GM12878 (cell line): ENCODE measurements at regions not wholly inside any gene's neighbourhood (a gene's known extent, or its start where the extent isn't known, plus 50 kb on each side); places are given as distances from the start of the nearest gene placed in this dataset.

Experiments used
- ATAC-seq: fragments of 200-7000 bp; cut with Tn5 transposase; 3 replicates; pipeline ENCODE4 v1.9.1; 2020; ENCODE audit warnings: mild to moderate bottlenecking, moderate library complexity
- BruUV-seq: library from RNA; stranded (reverse); fragments of 400-500 nt; replicated peaks from 2 replicates; lab custom pipeline; 2021; lab: Mats Ljungman, UMichigan
- CTCF ChIA-PET: fragments of 300-600 bp; sonication (Branson Sonifier 250); formaldehyde crosslinking; extraction: SDS; loops from one replicate; lab custom pipeline; 2021; ENCODE audit warnings: inconsistent platforms; lab: Yijun Ruan, JAX
- POLR2A ChIA-PET: fragments of 350-600 bp; formaldehyde crosslinking; extraction: SDS; loops from one replicate; lab custom pipeline; 2021; ENCODE audit warnings: inconsistent platforms; lab: Charles Lee
- RAD21 ChIA-PET: fragments of 300-600 bp; sonication (Branson Sonifier 250); formaldehyde crosslinking; loops from one replicate; lab custom pipeline; 2023; ENCODE audit warnings: antibody characterized with exemption; ENCODE audit not compliant: unreplicated experiment; lab: Charles Lee
- SMC1A ChIA-PET: fragments of 300-600 bp; sonication (Branson Sonifier 250); formaldehyde crosslinking; loops from one replicate; lab custom pipeline; 2023; ENCODE audit not compliant: unreplicated experiment, uncharacterized antibody; lab: Charles Lee
- DNase-seq: peaks from one replicate; pipeline ENCODE4 v3.0.0-alpha.2; 2011; ENCODE audit warnings: low read depth, low spot score
- FAIRE-seq: peaks from 3 replicates; lab custom pipeline; 2011; peaks lifted over from hg19 to GRCh38; lab: Jason Lieb, UNC
- H2AFZ ChIP-seq: 2 replicates; pipeline ENCODE4 v1.6.0; 2011; ENCODE audit warnings: low read depth, low read length, control low read depth; ENCODE audit not compliant: control insufficient read depth
- H3K27ac ChIP-seq: 2 replicates; pipeline ENCODE4 v1.5.1; 2011; ENCODE audit warnings: control low read depth; ENCODE audit not compliant: control insufficient read depth, insufficient read depth
- H3K27me3 ChIP-seq, 2 experiments: replicated peaks in 1 of 2; 2 replicates each; pipeline versions ENCODE4 v1.6.0 to v1.6.1; 2011; ENCODE audit warnings: low read length in 1 of 2; ENCODE audit not compliant: control insufficient read depth in 2 of 2, insufficient read depth in 2 of 2
- H3K36me3 ChIP-seq, 2 experiments: 2 replicates each; pipeline ENCODE4 v1.5.1; 2011; ENCODE audit warnings: low read length in 1 of 2; ENCODE audit not compliant: control insufficient read depth in 2 of 2, insufficient read depth in 2 of 2
- H3K4me1 ChIP-seq: 2 replicates; pipeline ENCODE4 v1.6.1; 2011; ENCODE audit warnings: mild to moderate bottlenecking, low read length, moderate library complexity, mixed read lengths; ENCODE audit not compliant: control insufficient read depth, insufficient read depth
- H3K4me2 ChIP-seq: 2 replicates; pipeline ENCODE4 v1.6.0; 2011; ENCODE audit warnings: control low read depth; ENCODE audit not compliant: control insufficient read depth, insufficient read depth
- H3K4me3 ChIP-seq: fragments of 200-600 bp; sonication (generic); 2 replicates; pipeline ENCODE4 v1.5.1; 2016
- H3K79me2 ChIP-seq: 2 replicates; pipeline ENCODE4 v1.6.0; 2011; ENCODE audit warnings: low read length; ENCODE audit not compliant: control insufficient read depth, insufficient read depth
- H3K9ac ChIP-seq: 2 replicates; pipeline ENCODE4 v1.8.0; 2011; ENCODE audit warnings: low read length, control low read depth, mixed read lengths; ENCODE audit not compliant: control insufficient read depth, insufficient read depth
- H3K9me3 ChIP-seq: replicated peaks from 3 replicates; pipeline ENCODE4 v1.5.1; 2011; ENCODE audit warnings: mild to moderate bottlenecking, low read length; ENCODE audit not compliant: control insufficient read depth, insufficient read depth
- H4K20me1 ChIP-seq: 2 replicates; pipeline ENCODE4 v1.6.0; 2011; ENCODE audit not compliant: control insufficient read depth, insufficient read depth
- IKZF2 ChIP-seq, 2 experiments: fragments of 450-650 bp; IDR thresholded peaks; 2 replicates each; pipeline ENCODE4 v1.6.1; 2017; ENCODE audit warnings: mild to moderate bottlenecking in 2 of 2, moderate library complexity in 2 of 2
- ZNF384 ChIP-seq: IDR thresholded peaks from 2 replicates; pipeline ENCODE4 v1.6.1; 2012; ENCODE audit warnings: low read depth, mild to moderate bottlenecking, low read length, improper control_type of control experiment, borderline replicate concordance
- WGBS: methylation state at CpG from one replicate; pipeline ENCODE4 v1.1.6; 2016; ENCODE audit warnings: low lambda C conversion rate; ENCODE audit not compliant: insufficient replicate concordance, insufficient coverage; ENCODE audit errors: missing lambda C conversion rate; 5-methylcytosine and 5-hydroxymethylcytosine counted together
- in situ Hi-C: fragments of 300-500 bp; cut with MboI; formaldehyde crosslinking; loops from 9 replicates; pipeline ENCODE4 v1.14.3; 2018; ENCODE audit warnings: mixed read lengths
- intact Hi-C: fragments of 100-400 bp; cut with micrococcal nuclease; formaldehyde crosslinking; loops from one replicate; pipeline ENCODE4 v1.14.2; 2022; ENCODE audit not compliant: unreplicated experiment
- TF ChIP-seq, protein P1 (sequence below): fragments of 450-650 bp; IDR thresholded peaks from 2 replicates; pipeline ENCODE4 v1.6.1; 2018; ENCODE audit warnings: mild to moderate bottlenecking, low read depth, moderate library complexity; ENCODE audit not compliant: partially characterized antibody

DNA sequence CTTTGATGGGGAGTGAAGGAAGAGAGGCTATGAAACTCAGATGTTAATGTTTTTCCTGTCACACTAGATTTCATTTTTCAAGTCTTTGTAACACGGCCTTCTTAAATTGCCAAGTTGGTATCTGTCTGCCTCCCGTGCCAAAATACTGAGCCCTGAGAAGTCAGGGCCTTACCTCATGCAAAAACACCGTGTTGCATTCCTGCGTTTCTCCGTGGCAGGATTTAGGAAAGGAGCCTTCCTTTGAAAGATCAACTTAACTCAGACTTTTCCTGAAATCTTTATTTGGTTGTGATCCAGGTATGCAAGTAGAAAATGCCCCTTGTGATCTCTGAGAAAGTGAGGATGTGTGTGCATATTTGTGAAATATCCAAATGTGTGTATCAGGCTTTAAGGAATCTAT lies 1291.0 kb upstream of the SLC10A2 start (continued):
- TF ChIP-seq, protein P1, sequence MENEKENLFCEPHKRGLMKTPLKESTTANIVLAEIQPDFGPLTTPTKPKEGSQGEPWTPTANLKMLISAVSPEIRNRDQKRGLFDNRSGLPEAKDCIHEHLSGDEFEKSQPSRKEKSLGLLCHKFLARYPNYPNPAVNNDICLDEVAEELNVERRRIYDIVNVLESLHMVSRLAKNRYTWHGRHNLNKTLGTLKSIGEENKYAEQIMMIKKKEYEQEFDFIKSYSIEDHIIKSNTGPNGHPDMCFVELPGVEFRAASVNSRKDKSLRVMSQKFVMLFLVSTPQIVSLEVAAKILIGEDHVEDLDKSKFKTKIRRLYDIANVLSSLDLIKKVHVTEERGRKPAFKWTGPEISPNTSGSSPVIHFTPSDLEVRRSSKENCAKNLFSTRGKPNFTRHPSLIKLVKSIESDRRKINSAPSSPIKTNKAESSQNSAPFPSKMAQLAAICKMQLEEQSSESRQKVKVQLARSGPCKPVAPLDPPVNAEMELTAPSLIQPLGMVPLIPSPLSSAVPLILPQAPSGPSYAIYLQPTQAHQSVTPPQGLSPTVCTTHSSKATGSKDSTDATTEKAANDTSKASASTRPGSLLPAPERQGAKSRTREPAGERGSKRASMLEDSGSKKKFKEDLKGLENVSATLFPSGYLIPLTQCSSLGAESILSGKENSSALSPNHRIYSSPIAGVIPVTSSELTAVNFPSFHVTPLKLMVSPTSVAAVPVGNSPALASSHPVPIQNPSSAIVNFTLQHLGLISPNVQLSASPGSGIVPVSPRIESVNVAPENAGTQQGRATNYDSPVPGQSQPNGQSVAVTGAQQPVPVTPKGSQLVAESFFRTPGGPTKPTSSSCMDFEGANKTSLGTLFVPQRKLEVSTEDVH, result no peak
- no peak for TF ChIP-seq ZNF384

DNA sequence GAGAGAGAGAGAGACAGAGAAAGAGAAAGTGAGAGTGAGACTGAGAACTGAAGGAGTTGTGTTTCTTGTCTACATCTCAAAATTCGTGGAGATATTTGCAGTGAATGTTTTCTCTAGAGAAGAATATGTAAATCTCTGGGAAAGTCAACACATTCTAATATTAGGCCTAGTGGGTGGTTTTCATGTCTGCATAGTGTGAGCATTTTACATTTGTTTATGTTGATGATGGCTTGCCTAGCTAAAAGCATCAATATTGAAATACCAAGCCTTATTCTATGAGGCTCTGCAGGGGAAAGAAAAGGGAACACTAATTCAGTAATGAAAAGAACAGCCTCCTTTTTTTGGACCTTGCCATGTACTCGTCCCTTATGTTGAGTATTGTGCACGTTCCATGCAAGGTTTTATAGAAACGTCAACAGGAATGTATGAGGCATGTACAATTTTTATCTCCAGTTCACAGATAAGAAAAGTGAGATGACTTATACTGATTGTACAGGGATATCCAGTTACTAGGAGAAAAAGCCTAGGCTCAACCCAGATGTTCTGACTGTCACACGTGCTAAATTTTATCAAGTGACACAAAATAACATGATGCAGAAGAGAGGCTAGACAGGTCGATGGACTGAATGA lies 1288.9 kb upstream of the SLC10A2 start:
- H3K4me2 ChIP-seq, result no peak overlapping the region
- H4K20me1 ChIP-seq, result no peaks in the 10 kb centered on the region
- in situ Hi-C loops, result no loop called here
- ChIA-PET RAD21 (no interaction called here), SMC1A (no interaction called here), CTCF (no interaction called here), POLR2A (no interaction called here)
- WGBS, result 25% methylated on average over 6 of the region's 6 CpGs
- no peaks in the 10 kb centered on the region for H3K4me1 ChIP-seq
- H3K27me3 ChIP-seq, result no peaks in the 10 kb centered on the region
- H3K9ac ChIP-seq, result no peak overlapping the region
- intact Hi-C loops, result no loop called here
- BruUV-seq, result no TSS peak
- TF ChIP-seq IKZF2 (IDR thresholded peaks at IDR 0.05), result no peak
- H3K27ac ChIP-seq, result no peak overlapping the region
- no peak overlapping the region for H3K4me3 ChIP-seq
- H3K9me3 ChIP-seq, result no peaks in the 10 kb centered on the region
- ATAC-seq, result no peak
- FAIRE-seq, result no peak
- no peaks in the 10 kb centered on the region for H3K36me3 ChIP-seq
- DNase-seq, result no peak
- no peak overlapping the region for H2AFZ ChIP-seq
- no peaks in the 10 kb centered on the region for H3K79me2 ChIP-seq
